HEK293 (cell line): ENCODE measurements at regions not wholly inside any gene's neighbourhood (a gene's known extent, or its start where the extent isn't known, plus 50 kb on each side); places are given as distances from the start of the nearest gene placed in this dataset.

Source experiments
- CTCF ChIA-PET: fragments of 350-600 bp; formaldehyde crosslinking; extraction: SDS; loops from one replicate; lab custom pipeline; 2021; ENCODE audit warnings: antibody characterized with exemption; lab: Yijun Ruan, JAX
- POLR2A ChIA-PET: fragments of 300-600 bp; formaldehyde crosslinking; extraction: SDS; loops from one replicate; lab custom pipeline; 2020; ENCODE audit warnings: antibody characterized with exemption, inconsistent platforms; lab: Yijun Ruan, JAX
- H3K27ac ChIP-seq: fragments of 200-500 bp; sonication (Bioruptor generic); 2 replicates; pipeline ENCODE4 v1.5.1; 2014; ENCODE audit warnings: low read depth, low read length, control low read depth, inconsistent platforms; ENCODE audit errors: extremely low read depth
- H3K36me3 ChIP-seq, 2 experiments: fragments of 200-500 bp in 1 of 2; sonication (Bioruptor generic) in 1 of 2; 1 replicate in 1 of 2; 2 replicates in 1 of 2; pipeline ENCODE4 v1.5.1; 2014 to 2017; ENCODE audit warnings: inconsistent platforms in 2 of 2, low read length in 2 of 2; ENCODE audit not compliant: control insufficient read depth in 2 of 2, insufficient read depth in 1 of 2
- H3K4me1 ChIP-seq: fragments of 200-500 bp; sonication (Bioruptor generic); 2 replicates; pipeline ENCODE4 v1.5.1; 2014; ENCODE audit warnings: mild to moderate bottlenecking, low read length, inconsistent platforms; ENCODE audit not compliant: control insufficient read depth, insufficient read depth
- H3K4me3 ChIP-seq: 2 replicates; pipeline ENCODE4 v1.5.1; 2011; ENCODE audit warnings: low read depth, mild to moderate bottlenecking, control low read depth, low read length, moderate library complexity
- H3K9me3 ChIP-seq: fragments of 200-500 bp; sonication (Bioruptor generic); 2 replicates; pipeline ENCODE4 v1.5.1; 2014; ENCODE audit warnings: low read depth, low read length, inconsistent platforms; ENCODE audit not compliant: control insufficient read depth, insufficient read depth
- FEZF1 ChIP-seq: fragments of 450-650 bp; formaldehyde crosslinking; IDR thresholded peaks from 2 replicates; pipeline ENCODE4 v1.5.1; 2016; ENCODE audit warnings: missing biosample characterization, missing genetic modification characterization
- GLIS1 ChIP-seq: fragments of 450-650 bp; formaldehyde crosslinking; IDR thresholded peaks from 2 replicates; pipeline ENCODE4 v1.5.1; 2016; ENCODE audit warnings: missing biosample characterization, missing genetic modification characterization
- GLIS2 ChIP-seq: fragments of 450-650 bp; formaldehyde crosslinking; IDR thresholded peaks from 2 replicates; pipeline ENCODE4 v1.5.1; 2016; ENCODE audit warnings: missing biosample characterization, missing genetic modification characterization
- HOXD13 ChIP-seq: sonication (generic); formaldehyde crosslinking; IDR thresholded peaks from 2 replicates; pipeline ENCODE4 v1.8.0; 2022; ENCODE audit warnings: missing genetic modification reagents, borderline replicate concordance
- IKZF3 ChIP-seq: fragments of 450-650 bp; IDR thresholded peaks from 2 replicates; pipeline ENCODE4 v1.5.0; 2018; ENCODE audit warnings: missing biosample characterization, mild to moderate bottlenecking, missing genetic modification characterization, moderate library complexity
- REPIN1 ChIP-seq: fragments of 450-650 bp; formaldehyde crosslinking; IDR thresholded peaks from 2 replicates; pipeline ENCODE4 v1.5.1; 2017; ENCODE audit warnings: missing biosample characterization, missing genetic modification characterization, low read depth
- TRIM28 ChIP-seq: IDR thresholded peaks from 2 replicates; pipeline ENCODE4 v1.6.1; 2011; ENCODE audit warnings: low read length, control low read depth, borderline replicate concordance
- WT1 ChIP-seq: fragments of 450-650 bp; formaldehyde crosslinking; IDR thresholded peaks from 2 replicates; pipeline ENCODE4 v1.5.1; 2016; ENCODE audit warnings: missing biosample characterization, missing genetic modification characterization
- ZBTB20 ChIP-seq: fragments of 450-650 bp; formaldehyde crosslinking; IDR thresholded peaks from 2 replicates; pipeline ENCODE4 v1.5.1; 2016; ENCODE audit warnings: missing biosample characterization, missing genetic modification characterization
- ZFP41 ChIP-seq: fragments of 450-650 bp; formaldehyde crosslinking; IDR thresholded peaks from 2 replicates; pipeline ENCODE4 v1.5.1; 2016; ENCODE audit warnings: missing biosample characterization, missing genetic modification characterization, borderline replicate concordance
- ZFP69B ChIP-seq: fragments of 450-650 bp; formaldehyde crosslinking; IDR thresholded peaks from 2 replicates; pipeline ENCODE4 v1.5.1; 2016; ENCODE audit warnings: missing biosample characterization, missing genetic modification characterization
- ZIC2 ChIP-seq: fragments of 450-650 bp; formaldehyde crosslinking; IDR thresholded peaks from 2 replicates; pipeline ENCODE4 v1.5.1; 2016; ENCODE audit warnings: missing biosample characterization, missing genetic modification characterization
- ZNF10 ChIP-seq: fragments of 450-650 bp; formaldehyde crosslinking; IDR thresholded peaks from 2 replicates; pipeline ENCODE4 v1.5.1; 2017; ENCODE audit warnings: missing biosample characterization, missing genetic modification characterization
- ZNF112 ChIP-seq: fragments of 450-650 bp; formaldehyde crosslinking; IDR thresholded peaks from 2 replicates; pipeline ENCODE4 v1.5.0; 2017; ENCODE audit warnings: missing biosample characterization, missing genetic modification characterization
- ZNF16 ChIP-seq: fragments of 450-650 bp; formaldehyde crosslinking; IDR thresholded peaks from 2 replicates; pipeline ENCODE4 v1.5.1; 2016; ENCODE audit warnings: low read depth, missing biosample characterization, missing genetic modification characterization
- ZNF211 ChIP-seq: fragments of 450-650 bp; formaldehyde crosslinking; IDR thresholded peaks from 2 replicates; pipeline ENCODE4 v1.5.1; 2016; ENCODE audit warnings: low read depth, missing biosample characterization, missing genetic modification characterization
- ZNF426 ChIP-seq: fragments of 450-650 bp; formaldehyde crosslinking; IDR thresholded peaks from 2 replicates; pipeline ENCODE4 v1.5.1; 2017; ENCODE audit warnings: missing biosample characterization, missing genetic modification characterization, mild to moderate bottlenecking, inconsistent platforms, moderate library complexity
- ZNF544 ChIP-seq: fragments of 450-650 bp; formaldehyde crosslinking; IDR thresholded peaks from 2 replicates; pipeline ENCODE4 v1.5.0; 2017; ENCODE audit warnings: missing biosample characterization, missing genetic modification characterization
- ZNF549 ChIP-seq: fragments of 450-650 bp; IDR thresholded peaks from 2 replicates; pipeline ENCODE4 v1.5.1; 2018; ENCODE audit warnings: missing biosample characterization, missing genetic modification characterization, mild to moderate bottlenecking, inconsistent platforms, moderate library complexity
- ZNF560 ChIP-seq: fragments of 450-650 bp; formaldehyde crosslinking; IDR thresholded peaks from 2 replicates; pipeline ENCODE4 v1.5.1; 2017; ENCODE audit warnings: missing biosample characterization, missing genetic modification characterization, borderline replicate concordance
- ZNF561 ChIP-seq: fragments of 450-650 bp; IDR thresholded peaks from 2 replicates; pipeline ENCODE4 v1.5.1; 2018; ENCODE audit warnings: missing biosample characterization, missing genetic modification characterization, borderline replicate concordance
- ZNF664 ChIP-seq: fragments of 450-650 bp; formaldehyde crosslinking; IDR thresholded peaks from 2 replicates; pipeline ENCODE4 v1.5.1; 2016; ENCODE audit warnings: missing biosample characterization, missing genetic modification characterization
- ZNF830 ChIP-seq: fragments of 450-650 bp; IDR thresholded peaks from 2 replicates; pipeline ENCODE4 v1.5.0; 2018; ENCODE audit warnings: missing biosample characterization, missing genetic modification characterization, low read depth, mild to moderate bottlenecking, moderate library complexity
- ZSCAN16 ChIP-seq: fragments of 450-650 bp; formaldehyde crosslinking; IDR thresholded peaks from 2 replicates; pipeline ENCODE4 v1.5.1; 2016; ENCODE audit warnings: missing biosample characterization, missing genetic modification characterization
- TF ChIP-seq, protein P1 (sequence below): fragments of 450-650 bp; IDR thresholded peaks from 2 replicates; pipeline ENCODE4 v1.5.1; 2018; ENCODE audit warnings: missing biosample characterization, missing genetic modification characterization
- TF ChIP-seq, protein P2 (sequence below): fragments of 450-650 bp; formaldehyde crosslinking; IDR thresholded peaks from 2 replicates; pipeline ENCODE4; 2016; ENCODE audit warnings: missing biosample characterization, missing genetic modification characterization
- TF ChIP-seq, protein P3 (sequence below): fragments of 450-650 bp; formaldehyde crosslinking; IDR thresholded peaks from 2 replicates; pipeline ENCODE4 v1.5.1; 2016; ENCODE audit warnings: missing biosample characterization, missing genetic modification characterization
- TF ChIP-seq, protein P4 (sequence below): fragments of 450-650 bp; formaldehyde crosslinking; IDR thresholded peaks from 2 replicates; pipeline ENCODE4 v1.5.1; 2016; ENCODE audit warnings: missing biosample characterization, missing genetic modification characterization
- TF ChIP-seq, protein P5 (sequence below): fragments of 450-650 bp; formaldehyde crosslinking; IDR thresholded peaks from 2 replicates; pipeline ENCODE4 v1.5.1; 2017; ENCODE audit warnings: missing biosample characterization, missing genetic modification characterization

DNA sequence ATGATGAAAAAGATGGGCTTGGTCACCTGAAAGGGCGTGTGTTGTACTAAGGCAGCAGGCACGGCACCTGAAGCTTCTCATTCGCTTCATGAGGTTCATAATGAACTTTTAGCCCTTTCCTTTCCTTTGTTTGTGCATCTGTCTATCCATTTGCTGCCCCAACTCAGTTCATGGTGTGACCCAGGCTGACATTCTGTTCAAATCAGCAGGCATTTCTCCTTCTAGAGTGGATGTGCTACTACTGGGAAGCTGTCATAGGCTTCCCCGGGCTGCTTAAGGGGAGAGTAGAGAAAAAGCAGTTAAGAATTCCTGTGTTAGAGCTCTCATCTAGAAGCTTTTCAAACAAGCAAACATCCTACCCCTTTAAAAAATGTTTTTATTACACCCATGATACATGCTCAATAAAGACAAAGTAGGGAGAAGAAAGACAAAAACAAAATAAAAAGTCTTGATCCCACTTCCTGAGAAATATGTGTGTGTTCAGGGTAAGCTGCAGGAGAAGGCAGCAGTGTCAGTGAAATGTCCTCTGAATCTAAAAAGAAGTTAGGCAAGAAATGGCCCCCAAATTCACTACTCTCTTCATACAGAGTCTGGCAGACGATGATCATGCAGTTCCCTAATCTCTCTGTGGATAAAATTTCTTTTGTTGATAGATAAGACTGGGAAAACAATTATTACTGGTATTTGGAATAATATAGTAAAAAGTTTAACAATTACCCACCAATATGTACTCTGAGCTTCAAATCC is 136.9 kb upstream of the PFN2 start (continued):
- no peak for TF ChIP-seq ZNF830 (tag by site-specific recombination)
- TF ChIP-seq, protein P1, sequence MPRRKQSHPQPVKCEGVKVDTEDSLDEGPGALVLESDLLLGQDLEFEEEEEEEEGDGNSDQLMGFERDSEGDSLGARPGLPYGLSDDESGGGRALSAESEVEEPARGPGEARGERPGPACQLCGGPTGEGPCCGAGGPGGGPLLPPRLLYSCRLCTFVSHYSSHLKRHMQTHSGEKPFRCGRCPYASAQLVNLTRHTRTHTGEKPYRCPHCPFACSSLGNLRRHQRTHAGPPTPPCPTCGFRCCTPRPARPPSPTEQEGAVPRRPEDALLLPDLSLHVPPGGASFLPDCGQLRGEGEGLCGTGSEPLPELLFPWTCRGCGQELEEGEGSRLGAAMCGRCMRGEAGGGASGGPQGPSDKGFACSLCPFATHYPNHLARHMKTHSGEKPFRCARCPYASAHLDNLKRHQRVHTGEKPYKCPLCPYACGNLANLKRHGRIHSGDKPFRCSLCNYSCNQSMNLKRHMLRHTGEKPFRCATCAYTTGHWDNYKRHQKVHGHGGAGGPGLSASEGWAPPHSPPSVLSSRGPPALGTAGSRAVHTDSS: no peak
- no peak for TF ChIP-seq WT1
- no peak for TF ChIP-seq ZNF211 (tag by site-specific recombination)
- no peak for TF ChIP-seq ZFP41

DNA sequence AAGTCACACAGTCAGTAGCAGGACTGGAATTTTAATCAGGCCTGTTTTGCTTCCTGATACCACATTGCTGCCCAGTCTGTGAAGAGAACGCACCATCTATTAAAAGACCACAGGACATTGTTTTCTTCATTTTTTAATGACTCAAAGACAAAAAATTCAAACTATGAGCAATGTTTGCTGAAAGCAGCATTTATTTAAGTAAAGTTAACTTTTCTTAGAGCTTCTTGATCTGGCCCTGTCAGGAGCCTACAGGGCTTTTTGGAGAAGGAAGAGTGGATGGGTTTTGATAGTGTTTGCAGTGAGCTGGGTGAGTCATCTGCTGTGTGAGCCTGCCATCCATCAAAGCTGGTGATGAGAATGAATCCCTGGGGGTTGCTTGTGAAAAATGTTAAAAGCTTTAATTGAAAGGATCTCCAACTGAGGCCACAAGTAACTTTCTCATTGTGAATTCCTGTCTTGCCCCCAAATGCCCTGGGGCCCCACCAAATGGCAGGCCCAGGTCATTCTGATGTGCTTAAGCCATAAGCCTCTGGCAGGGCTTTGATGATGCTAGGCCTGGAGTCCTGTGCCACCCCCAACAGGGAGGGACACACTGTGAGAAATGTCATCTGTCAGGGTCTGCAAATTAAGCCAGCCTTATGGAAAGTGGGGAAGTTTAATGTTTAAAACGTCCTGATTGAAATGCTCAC is 136.2 kb upstream of the PFN2 start:
- POLR2A ChIA-PET: no interaction called here
- Histone ChIP-seq H3K27ac (no peak overlapping the region), H3K36me3 (no peaks in the 10 kb centered on the region), H3K4me1 (peaks cover 6% of the 10 kb centered on the region), H3K9me3 (no peaks in the 10 kb centered on the region), H3K4me3 (no peak overlapping the region)
- CTCF ChIA-PET: interaction anchor here (0.6 to 1.2 kb wide), 2 partner anchors 77 to 115 kb away, joined by 3 read pairs; no protein-coding TSS in a partner anchor
- TF ChIP-seq ZNF112 (tag by site-specific recombination) (no peak), ZNF561 (tag by site-specific recombination) (0 out of 2 replicates have a peak, but pooled peaks have one; percentile 15), ZNF16 (tag by site-specific recombination) (no peak), GLIS1 (tag by site-specific recombination) (peak; percentile 88), ZBTB20 (tag by site-specific recombination) (no peak), ZNF10 (tag by site-specific recombination) (no peak), REPIN1 (tag by site-specific recombination) (no peak), ZIC2 (peak; percentile 92), ZNF664 (tag by site-specific recombination) (no peak), ZSCAN16 (tag by site-specific recombination) (peak; percentile 75; the same call in 1 of the 2 replicates), FEZF1 (peak; percentile 82), ZNF549 (tag by site-specific recombination) (peak; percentile 75; the same call in 1 of the 2 replicates), ZNF426 (tag by site-specific recombination) (0 out of 2 replicates have a peak, but pooled peaks have one; percentile 5), IKZF3 (tag by site-specific recombination) (peak; percentile 20; the same call in 1 of the 2 replicates), ZFP69B (tag by site-specific recombination) (peak; percentile 50; the same call in 1 of the 2 replicates), HOXD13 (peak; percentile 92), ZNF560 (tag by site-specific recombination) (no peak), GLIS2 (tag by site-specific recombination) (no peak), TRIM28 (peak; percentile 75; the same call in 1 of the 2 replicates), ZNF544 (no peak), ZNF211 (tag by site-specific recombination) (no peak)
- TF ChIP-seq, protein P2, sequence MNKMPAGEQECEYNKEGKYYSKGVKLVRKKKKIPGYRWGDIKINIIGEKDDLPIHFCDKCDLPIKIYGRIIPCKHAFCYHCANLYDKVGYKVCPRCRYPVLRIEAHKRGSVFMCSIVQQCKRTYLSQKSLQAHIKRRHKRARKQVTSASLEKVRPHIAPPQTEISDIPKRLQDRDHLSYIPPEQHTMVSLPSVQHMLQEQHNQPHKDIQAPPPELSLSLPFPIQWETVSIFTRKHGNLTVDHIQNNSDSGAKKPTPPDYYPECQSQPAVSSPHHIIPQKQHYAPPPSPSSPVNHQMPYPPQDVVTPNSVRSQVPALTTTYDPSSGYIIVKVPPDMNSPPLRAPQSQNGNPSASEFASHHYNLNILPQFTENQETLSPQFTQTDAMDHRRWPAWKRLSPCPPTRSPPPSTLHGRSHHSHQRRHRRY: no peak
- TF ChIP-seq, protein P3, sequence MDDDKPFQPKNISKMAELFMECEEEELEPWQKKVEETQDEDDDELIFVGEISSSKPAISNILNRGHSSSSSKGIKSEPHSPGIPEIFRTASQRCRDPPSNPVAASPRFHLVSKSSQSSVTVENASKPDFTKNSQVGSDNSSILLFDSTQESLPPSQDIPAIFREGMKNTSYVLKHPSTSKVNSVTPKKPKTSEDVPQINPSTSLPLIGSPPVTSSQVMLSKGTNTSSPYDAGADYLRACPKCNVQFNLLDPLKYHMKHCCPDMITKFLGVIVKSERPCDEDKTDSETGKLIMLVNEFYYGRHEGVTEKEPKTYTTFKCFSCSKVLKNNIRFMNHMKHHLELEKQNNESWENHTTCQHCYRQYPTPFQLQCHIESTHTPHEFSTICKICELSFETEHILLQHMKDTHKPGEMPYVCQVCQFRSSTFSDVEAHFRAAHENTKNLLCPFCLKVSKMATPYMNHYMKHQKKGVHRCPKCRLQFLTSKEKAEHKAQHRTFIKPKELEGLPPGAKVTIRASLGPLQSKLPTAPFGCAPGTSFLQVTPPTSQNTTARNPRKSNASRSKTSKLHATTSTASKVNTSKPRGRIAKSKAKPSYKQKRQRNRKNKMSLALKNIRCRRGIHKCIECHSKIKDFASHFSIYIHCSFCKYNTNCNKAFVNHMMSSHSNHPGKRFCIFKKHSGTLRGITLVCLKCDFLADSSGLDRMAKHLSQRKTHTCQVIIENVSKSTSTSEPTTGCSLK (tag by site-specific recombination): no peak
- TF ChIP-seq, protein P4, sequence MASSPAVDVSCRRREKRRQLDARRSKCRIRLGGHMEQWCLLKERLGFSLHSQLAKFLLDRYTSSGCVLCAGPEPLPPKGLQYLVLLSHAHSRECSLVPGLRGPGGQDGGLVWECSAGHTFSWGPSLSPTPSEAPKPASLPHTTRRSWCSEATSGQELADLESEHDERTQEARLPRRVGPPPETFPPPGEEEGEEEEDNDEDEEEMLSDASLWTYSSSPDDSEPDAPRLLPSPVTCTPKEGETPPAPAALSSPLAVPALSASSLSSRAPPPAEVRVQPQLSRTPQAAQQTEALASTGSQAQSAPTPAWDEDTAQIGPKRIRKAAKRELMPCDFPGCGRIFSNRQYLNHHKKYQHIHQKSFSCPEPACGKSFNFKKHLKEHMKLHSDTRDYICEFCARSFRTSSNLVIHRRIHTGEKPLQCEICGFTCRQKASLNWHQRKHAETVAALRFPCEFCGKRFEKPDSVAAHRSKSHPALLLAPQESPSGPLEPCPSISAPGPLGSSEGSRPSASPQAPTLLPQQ (tag by site-specific recombination): no peak
- TF ChIP-seq, protein P5, sequence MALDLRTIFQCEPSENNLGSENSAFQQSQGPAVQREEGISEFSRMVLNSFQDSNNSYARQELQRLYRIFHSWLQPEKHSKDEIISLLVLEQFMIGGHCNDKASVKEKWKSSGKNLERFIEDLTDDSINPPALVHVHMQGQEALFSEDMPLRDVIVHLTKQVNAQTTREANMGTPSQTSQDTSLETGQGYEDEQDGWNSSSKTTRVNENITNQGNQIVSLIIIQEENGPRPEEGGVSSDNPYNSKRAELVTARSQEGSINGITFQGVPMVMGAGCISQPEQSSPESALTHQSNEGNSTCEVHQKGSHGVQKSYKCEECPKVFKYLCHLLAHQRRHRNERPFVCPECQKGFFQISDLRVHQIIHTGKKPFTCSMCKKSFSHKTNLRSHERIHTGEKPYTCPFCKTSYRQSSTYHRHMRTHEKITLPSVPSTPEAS (tag by site-specific recombination): no peak
